Aorta (tissue), 5 donors: ENCODE measurements at regions not wholly inside any gene's neighbourhood (a gene's known extent, or its start where the extent isn't known, plus 50 kb on each side); places are given as distances from the start of the nearest gene placed in this dataset.

Experiments
- ATAC-seq: fragments of 200-7000 bp; cut with Tn5 transposase; one replicate; pipeline ENCODE4 v1.9.1; 2022; ENCODE audit warnings: moderate library complexity; ENCODE audit not compliant: low FRiP score
- DNase-seq, 2 donors: peaks; one replicate each; pipeline ENCODE4 v3.0.0-alpha.2; 2020
- H3K27ac ChIP-seq, 2 donors: one replicate each; pipeline ENCODE4 v1.5.1; 2013; ENCODE audit warnings: low read length in 2 of 2, mild to moderate bottlenecking in 2 of 2, moderate library complexity in 2 of 2, control low read depth in 1 of 2, inconsistent platforms in 1 of 2, low read depth in 1 of 2
- H3K27me3 ChIP-seq, 2 donors: one replicate each; pipeline ENCODE4 v1.6.1; 2013; ENCODE audit warnings: control low read depth in 1 of 2, low read length in 1 of 2, mild to moderate bottlenecking in 1 of 2, moderate library complexity in 1 of 2; ENCODE audit not compliant: insufficient read depth in 2 of 2, control insufficient read depth in 1 of 2
- H3K36me3 ChIP-seq, 2 donors: one replicate each; pipeline ENCODE4 v1.6.1; 2013; ENCODE audit warnings: control low read depth in 1 of 2, low read length in 1 of 2, mild to moderate bottlenecking in 1 of 2; ENCODE audit not compliant: insufficient read depth in 2 of 2, control insufficient read depth in 1 of 2
- H3K4me1 ChIP-seq, 2 donors: one replicate each; pipeline ENCODE4 v1.6.1; 2013; ENCODE audit warnings: low read length in 2 of 2, control low read depth in 1 of 2, mild to moderate bottlenecking in 1 of 2, moderate library complexity in 1 of 2; ENCODE audit not compliant: insufficient read depth in 2 of 2, control insufficient read depth in 1 of 2
- H3K4me3 ChIP-seq, 2 donors: one replicate each; pipeline ENCODE4 v1.5.1; 2013; ENCODE audit warnings: low read length in 2 of 2, control low read depth in 1 of 2, mild to moderate bottlenecking in 1 of 2
- H3K9me3 ChIP-seq: one replicate; pipeline ENCODE4 v1.6.1; 2013; ENCODE audit warnings: mild to moderate bottlenecking, low read length; ENCODE audit not compliant: control insufficient read depth
- WGBS, 2 donors: extraction: QIAGEN DNeasy Blood & Tissue Kit; methylation state at CpG; one replicate each; pipeline ENCODE4 v1.1.7; 2013; 5-methylcytosine and 5-hydroxymethylcytosine counted together
- intact Hi-C, 2 donors: fragments of 100-400 bp; cut with DNase I; formaldehyde crosslinking; loops; one replicate each; pipeline versions ENCODE4 v1.14.2 to v1.15.0; 2022
- donor health status: healthy with polysubstance abuse.
- donor health status: Bipolar disorder and iron deficiency.
- donor health status: DM: no; HTN: no; CAD: no.
- donor health status: DM: no; HTN: no; CAD: no.
- donor health status: DM: yes; HTN: yes; CAD: no.

DNA sequence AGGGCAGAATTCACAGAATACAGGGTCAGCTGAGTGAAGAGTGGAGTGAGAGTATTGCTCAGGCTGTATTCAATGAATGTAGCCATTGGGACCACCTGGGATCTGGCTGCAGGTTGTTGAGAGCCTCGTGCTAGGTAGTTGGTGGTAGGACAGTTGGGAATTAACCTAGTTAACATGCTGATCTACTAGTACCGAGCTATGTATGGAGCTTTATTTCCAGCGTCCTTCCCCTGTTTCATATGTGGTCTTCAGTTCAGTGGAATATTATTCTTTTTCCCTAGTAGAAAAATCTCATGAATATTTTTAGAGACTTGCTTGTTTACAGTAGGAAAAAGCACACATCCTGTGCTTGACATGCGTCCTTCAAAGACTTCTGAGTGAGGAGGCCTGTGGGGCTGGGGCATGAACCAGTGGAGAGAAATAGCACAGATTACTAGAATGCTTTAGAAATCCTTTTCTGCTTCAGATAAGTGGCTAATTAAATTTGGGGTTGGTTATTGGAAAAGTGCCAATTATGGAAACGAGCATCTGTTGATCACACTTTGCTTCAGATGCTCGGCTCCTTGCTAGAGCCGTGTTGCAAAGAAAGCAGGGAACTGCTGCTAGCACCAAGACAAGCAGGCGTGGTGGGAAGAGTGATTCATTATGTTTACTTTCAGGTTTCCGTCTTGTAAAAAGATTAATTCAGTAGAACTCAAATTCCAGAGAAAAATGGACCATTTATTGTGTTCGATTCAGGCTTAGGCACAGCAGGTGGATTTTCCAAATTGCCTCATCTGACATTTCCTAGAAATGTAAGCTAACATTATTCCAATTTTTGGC lies 53.6 kb downstream of the ARF6 start:
- Histone ChIP-seq H3K36me3 (no peaks in the 10 kb centered on the region), H3K4me3 (no peak overlapping the region), H3K9me3 (no peaks in the 10 kb centered on the region), H3K27ac (no peak overlapping the region), H3K27me3 (no peaks in the 10 kb centered on the region), H3K4me1 (peaks cover 0 to 1% of the 10 kb centered on the region in 2 donors)
- DNase-seq (no peak), ATAC-seq (peak; percentile 60)
- WGBS, 2 donors, result 12 to 14% methylated on average over 10 of the region's 10 CpGs
- intact Hi-C loops, result no loop called here

DNA sequence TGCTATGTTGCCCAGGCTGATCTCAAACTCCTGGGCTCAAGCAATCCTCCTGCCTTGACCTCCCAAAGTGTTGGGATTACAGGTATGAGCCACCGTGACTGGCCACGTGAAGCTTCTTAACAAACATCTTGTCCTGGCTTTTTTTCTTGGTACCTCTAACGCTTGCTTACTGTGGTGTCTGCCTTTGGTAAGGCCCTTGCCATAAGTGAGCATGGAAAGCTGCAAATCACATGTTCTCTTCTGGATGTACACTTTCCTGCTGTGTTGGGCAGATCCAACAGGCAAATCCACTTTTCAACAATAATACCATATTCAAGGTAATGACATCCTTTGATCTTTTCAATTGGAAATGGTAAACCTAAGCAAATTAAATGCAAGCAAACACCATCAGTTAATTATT lies 54.6 kb downstream of the ARF6 start:
- peaks cover 0 to 1% of the 10 kb centered on the region in 2 donors for H3K4me1 ChIP-seq
- no peaks in the 10 kb centered on the region for H3K9me3 ChIP-seq
- H3K27ac ChIP-seq, result no peak overlapping the region
- intact Hi-C loops, result no loop called here
- no peaks in the 10 kb centered on the region for H3K27me3 ChIP-seq
- 76% methylated on average over 3 of the region's 3 CpGs for WGBS, 2 donors
- no peaks in the 10 kb centered on the region for H3K36me3 ChIP-seq
- no peak for DNase-seq
- ATAC-seq, result no peak
- no peak overlapping the region for H3K4me3 ChIP-seq

DNA sequence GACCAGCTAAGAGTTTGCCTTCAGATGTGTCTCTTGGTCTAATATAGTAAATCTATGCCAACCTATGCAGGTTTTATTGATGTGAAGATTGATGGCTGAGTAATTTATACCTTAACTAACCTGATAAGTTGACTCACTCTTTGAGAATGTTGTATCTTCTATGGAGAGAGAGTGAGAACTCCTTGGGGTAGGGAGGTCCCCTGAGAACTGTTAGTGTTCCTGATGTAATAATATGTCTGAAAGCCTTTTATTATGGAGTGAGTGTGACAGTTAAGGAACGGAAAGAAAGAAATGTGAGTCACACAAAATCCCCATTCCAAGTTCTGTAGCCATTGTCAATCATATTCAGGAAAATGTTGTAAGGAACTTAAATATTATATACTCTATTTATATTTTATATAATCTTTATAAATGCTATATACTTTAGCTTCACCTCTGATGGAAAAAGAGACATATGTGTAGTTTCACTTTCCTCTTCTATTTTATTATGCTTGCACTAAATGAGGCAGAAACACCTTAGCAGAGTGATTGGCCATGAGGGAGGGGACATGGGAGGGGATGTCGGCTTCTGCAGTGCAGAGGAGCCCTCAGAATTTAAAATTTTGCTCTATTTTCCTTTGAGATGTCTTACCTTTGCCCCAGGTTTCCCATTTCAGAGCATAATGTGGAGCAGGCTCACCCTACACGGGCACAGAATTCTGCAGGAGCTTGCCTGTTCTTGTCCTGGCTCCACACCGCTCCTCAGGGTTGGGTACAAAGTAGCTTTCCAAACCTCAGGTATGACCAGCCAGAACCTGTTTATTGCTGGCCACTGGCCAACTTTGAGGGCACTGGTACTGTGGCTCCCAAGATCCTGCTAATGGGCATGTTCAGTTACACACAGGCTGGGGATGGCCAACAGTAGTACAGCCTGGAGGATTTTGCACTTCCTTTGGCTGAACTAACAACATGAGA lies 57.7 kb downstream of the ARF6 start:
- DNase-seq (no peak), ATAC-seq (no peak)
- 72 to 73% methylated on average over 4 of the region's 4 CpGs for WGBS, 2 donors

DNA sequence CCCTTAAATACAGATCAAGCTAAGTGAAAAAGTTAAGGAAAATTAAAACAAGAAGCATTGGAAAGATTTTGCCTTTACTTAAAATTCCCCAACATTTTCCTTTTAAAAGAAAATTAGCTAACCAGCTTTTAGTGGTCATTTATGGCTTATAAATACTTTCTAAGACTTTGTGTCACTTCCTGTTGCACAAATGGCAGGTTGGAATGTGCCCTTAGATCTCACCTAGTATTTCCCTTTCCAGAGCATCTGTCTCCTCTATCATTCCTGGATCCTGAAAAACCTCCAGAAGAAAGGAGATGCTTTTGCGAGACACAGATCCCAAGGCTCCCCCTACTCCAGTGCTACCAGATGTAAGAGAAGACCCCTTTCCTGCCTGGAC lies 58.3 kb downstream of the ARF6 start:
- intact Hi-C loops, result no loop called here
- H3K27me3 ChIP-seq, result no peaks in the 10 kb centered on the region
- ATAC-seq, result no peak
- H3K9me3 ChIP-seq, result no peaks in the 10 kb centered on the region
- no peak for DNase-seq
- no peak overlapping the region for H3K4me3 ChIP-seq
- H3K36me3 ChIP-seq, result no peaks in the 10 kb centered on the region
- H3K4me1 ChIP-seq, result peaks cover 0 to 1% of the 10 kb centered on the region in 2 donors
- WGBS, 2 donors, result 99 to 100% methylated on average over 1 of the region's 1 CpG
- no peak overlapping the region for H3K27ac ChIP-seq

More for the DNA sequence above, 57.7 kb downstream of the ARF6 start:
- H3K4me1 ChIP-seq, result peaks cover 0 to 1% of the 10 kb centered on the region in 2 donors
- no peaks in the 10 kb centered on the region for H3K9me3 ChIP-seq
- H3K36me3 ChIP-seq, result no peaks in the 10 kb centered on the region
- H3K4me3 ChIP-seq, result no peak overlapping the region
- intact Hi-C loops, result no loop called here
- no peaks in the 10 kb centered on the region for H3K27me3 ChIP-seq
- H3K27ac ChIP-seq, result no peak overlapping the region

DNA sequence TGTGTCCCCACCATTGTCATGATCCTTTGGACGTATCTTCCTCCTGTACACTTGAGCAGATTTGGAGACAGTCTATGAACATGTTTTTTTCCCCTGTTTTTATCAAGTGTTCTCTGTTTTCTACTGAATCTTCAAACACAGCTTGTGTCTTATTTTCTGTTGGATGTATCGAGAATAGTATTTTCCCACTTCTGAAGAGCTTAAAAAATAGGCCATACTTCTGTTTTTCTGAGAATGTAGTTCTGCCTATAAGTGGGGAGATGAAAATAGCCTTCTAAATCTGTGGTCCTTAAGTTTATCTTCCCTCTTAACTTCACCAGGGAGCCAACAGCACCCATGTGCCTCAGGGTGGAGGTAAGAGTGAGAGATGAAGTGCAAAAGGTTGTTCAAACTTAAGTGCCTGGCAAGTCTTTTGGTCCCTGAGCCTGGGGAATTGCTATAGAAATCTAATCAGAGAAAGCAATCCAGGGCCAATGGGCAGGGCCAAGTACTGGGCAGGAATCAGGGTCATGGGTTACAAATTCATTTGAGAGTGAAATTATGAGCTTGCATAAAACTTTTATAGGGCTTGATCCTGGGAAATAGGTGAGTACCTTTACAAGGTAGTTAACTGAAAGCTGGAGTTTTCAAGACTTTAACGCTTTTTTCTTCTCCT lies 58.9 kb downstream of the ARF6 start:
- Histone ChIP-seq H3K36me3 (no peaks in the 10 kb centered on the region), H3K9me3 (no peaks in the 10 kb centered on the region), H3K4me1 (no peaks in the 10 kb centered on the region), H3K27ac (no peak overlapping the region), H3K4me3 (no peak overlapping the region), H3K27me3 (no peaks in the 10 kb centered on the region)
- WGBS, 2 donors, result 95 to 98% methylated on average over 3 of the region's 3 CpGs
- no peak for DNase-seq
- ATAC-seq, result no peak
- intact Hi-C loops, result no loop called here

DNA sequence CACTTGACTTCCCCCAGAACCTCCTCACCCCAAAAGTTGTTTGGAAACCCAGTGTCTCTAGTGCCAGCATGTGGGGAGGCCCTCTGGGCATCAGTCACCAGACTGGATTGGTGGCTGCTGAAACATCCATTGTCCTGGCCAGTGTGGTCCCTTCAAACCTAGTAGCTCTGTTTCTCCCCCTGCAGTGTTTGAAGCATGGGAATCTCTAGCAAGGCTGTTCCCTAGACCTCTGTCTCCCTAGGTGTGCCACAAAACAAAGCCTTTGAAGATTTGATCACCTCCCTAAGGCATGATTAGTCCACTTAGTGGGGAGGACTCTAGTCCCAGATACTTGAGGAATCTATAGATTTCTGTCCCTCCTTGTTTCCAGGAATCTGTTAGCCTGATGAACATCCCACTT lies 60.3 kb downstream of the ARF6 start:
- H3K27ac ChIP-seq, result no peak overlapping the region
- no peaks in the 10 kb centered on the region for H3K36me3 ChIP-seq
- H3K4me1 ChIP-seq, result no peaks in the 10 kb centered on the region
- H3K27me3 ChIP-seq, result no peaks in the 10 kb centered on the region
- no peaks in the 10 kb centered on the region for H3K9me3 ChIP-seq
- no peak overlapping the region for H3K4me3 ChIP-seq
- DNase-seq (no peak), ATAC-seq (no peak)
- intact Hi-C loops, result no loop called here

DNA sequence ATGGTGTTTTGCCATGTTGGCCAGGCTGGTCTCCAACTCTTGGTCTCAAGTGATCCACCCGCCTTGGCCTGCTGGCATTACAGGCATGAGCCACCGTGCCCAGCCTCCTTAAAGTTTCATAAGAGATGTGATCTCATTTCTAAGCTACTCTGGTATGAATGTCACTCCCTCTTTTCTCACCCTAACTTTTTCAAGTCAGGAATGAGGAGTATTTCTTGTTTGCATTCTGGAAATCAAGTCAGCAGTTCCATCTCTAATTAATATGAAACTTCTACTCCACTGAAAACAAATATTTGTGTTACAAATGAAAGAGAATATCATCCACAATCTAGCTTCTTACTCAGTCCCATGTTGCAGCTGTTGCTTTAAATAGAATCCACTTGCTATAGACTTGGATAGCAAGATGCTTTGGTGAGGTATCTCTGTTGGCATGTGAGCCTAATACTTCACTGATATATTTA lies 61.3 kb downstream of the ARF6 start:
- WGBS, 2 donors, result 12 to 15% methylated on average over 2 of the region's 2 CpGs
- no peaks in the 10 kb centered on the region for H3K27me3 ChIP-seq
- no peak overlapping the region for H3K27ac ChIP-seq
- DNase-seq (no peak), ATAC-seq (no peak)
- no peak overlapping the region for H3K4me3 ChIP-seq
- intact Hi-C loops, result no loop called here
- no peaks in the 10 kb centered on the region for H3K9me3 ChIP-seq
- H3K36me3 ChIP-seq, result no peaks in the 10 kb centered on the region
- H3K4me1 ChIP-seq, result no peaks in the 10 kb centered on the region

DNA sequence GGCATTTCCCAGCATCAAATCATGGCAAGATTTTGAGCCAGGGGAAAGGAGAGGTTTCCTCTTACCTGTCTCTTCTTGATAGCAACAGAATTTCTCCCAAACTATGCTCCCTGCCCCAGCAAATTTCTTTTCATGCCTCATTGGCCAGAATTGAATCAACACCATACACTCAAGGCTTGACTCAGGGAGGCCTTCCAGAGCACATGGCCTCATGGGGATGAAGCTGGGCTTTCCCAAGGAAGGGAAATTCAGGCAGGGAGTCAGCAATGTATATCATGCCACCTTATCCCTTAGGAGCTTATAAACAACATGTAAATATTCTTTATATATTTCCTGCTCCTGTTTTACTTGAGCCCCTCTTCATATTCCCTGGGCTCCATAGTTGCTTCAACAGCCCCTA lies 62.1 kb downstream of the ARF6 start:
- H3K36me3 ChIP-seq, result no peaks in the 10 kb centered on the region
- H3K4me1 ChIP-seq, result no peaks in the 10 kb centered on the region
- ATAC-seq (no peak), DNase-seq (no peak)
- intact Hi-C loops, result no loop called here
- no peak overlapping the region for H3K27ac ChIP-seq
- no peaks in the 10 kb centered on the region for H3K27me3 ChIP-seq
- H3K9me3 ChIP-seq, result no peaks in the 10 kb centered on the region
- H3K4me3 ChIP-seq, result no peak overlapping the region
